SJSA1 (cell line): ENCODE measurements at regions not wholly inside any gene's neighbourhood (a gene's known extent, or its start where the extent isn't known, plus 50 kb on each side); places are given as distances from the start of the nearest gene placed in this dataset.
"Not testable (repeated sequence)": the region's sequence is repeated elsewhere in the genome, so short reads cannot be mapped to it uniquely, and the experiment has no call there.

Experiments
- DNase-seq, 2 experiments: peaks; one replicate each; pipeline ENCODE4 v3.0.0-alpha.2; 2015 to 2020; ENCODE audit warnings: low spot score in 2 of 2, low read depth in 1 of 2
- H3K27ac ChIP-seq: fragments of 250-450 bp; sonication (Bioruptor Pico); 2 replicates; pipeline ENCODE4 v1.5.1; 2020; ENCODE audit warnings: mild to moderate bottlenecking, moderate library complexity
- H3K27me3 ChIP-seq: fragments of 250-450 bp; sonication (Bioruptor Pico); replicated peaks from 2 replicates; pipeline ENCODE4 v1.5.1; 2020; ENCODE audit warnings: mild to moderate bottlenecking, moderate library complexity
- H3K36me3 ChIP-seq: fragments of 250-450 bp; sonication (Bioruptor Pico); 2 replicates; pipeline ENCODE4 v1.5.1; 2020; ENCODE audit warnings: mild to moderate bottlenecking
- H3K4me1 ChIP-seq: fragments of 250-450 bp; sonication (Bioruptor Pico); replicated peaks from 2 replicates; pipeline ENCODE4 v1.6.1; 2021; ENCODE audit warnings: mild to moderate bottlenecking
- H3K4me3 ChIP-seq: fragments of 250-450 bp; sonication (Bioruptor Pico); 2 replicates; pipeline ENCODE4 v1.5.1; 2020; ENCODE audit warnings: mild to moderate bottlenecking
- H3K9me3 ChIP-seq: fragments of 250-450 bp; sonication (Bioruptor Pico); replicated peaks from 2 replicates; pipeline ENCODE4 v1.5.1; 2020; ENCODE audit warnings: mild to moderate bottlenecking

DNA sequence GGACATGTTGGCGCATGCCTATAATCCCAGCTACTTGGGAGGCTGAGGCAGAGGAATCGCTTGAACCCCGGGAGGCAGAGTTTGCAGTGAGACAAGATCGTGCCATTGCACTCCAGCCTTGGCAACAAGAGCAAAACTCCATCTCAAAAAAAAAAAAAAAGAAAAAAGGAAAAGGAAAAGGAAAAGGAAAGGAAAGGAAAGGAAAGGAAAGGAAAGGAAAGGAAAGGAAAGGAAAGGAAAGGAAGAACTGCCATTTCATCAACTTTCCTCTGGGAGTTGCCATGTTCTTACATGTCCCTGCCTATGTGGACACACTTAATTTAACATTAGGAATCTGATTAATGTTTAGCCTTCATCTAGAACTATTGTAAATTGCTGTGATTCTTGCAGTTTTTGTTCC is 287.9 kb upstream of the LRP1B start:
- H3K36me3 ChIP-seq, H3K4me3 ChIP-seq, H3K27ac ChIP-seq, H3K4me1 ChIP-seq, H3K9me3 ChIP-seq, DNase-seq, H3K27me3 ChIP-seq: not testable (repeated sequence)

DNA sequence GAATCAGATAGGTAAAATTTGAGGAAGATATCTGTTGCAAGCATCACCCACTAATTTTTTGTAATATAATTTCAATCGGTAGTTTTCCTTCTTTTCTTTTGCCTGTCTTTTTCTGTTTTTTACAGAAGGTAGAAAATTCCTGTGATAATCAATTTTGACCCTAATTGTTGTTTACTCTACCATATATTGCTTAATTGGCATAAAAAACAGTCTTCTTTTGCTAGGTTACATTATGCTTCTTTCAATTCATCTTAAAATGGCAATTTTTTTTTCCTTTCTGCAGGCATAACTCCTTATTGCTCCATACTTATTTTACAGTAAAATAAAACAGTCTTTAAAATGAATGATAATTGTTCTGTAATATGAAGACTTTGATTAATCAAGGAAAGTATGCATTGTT is 286.2 kb upstream of the LRP1B start:
- Histone ChIP-seq H3K27me3 (peaks cover 4% of the 10 kb centered on the region; the same call in 1 of the 2 replicates), H3K9me3 (no peaks in the 10 kb centered on the region), H3K36me3 (no peaks in the 10 kb centered on the region), H3K4me1 (no peaks in the 10 kb centered on the region), H3K27ac (no peak overlapping the region), H3K4me3 (no peak overlapping the region)
- no peak for DNase-seq

DNA sequence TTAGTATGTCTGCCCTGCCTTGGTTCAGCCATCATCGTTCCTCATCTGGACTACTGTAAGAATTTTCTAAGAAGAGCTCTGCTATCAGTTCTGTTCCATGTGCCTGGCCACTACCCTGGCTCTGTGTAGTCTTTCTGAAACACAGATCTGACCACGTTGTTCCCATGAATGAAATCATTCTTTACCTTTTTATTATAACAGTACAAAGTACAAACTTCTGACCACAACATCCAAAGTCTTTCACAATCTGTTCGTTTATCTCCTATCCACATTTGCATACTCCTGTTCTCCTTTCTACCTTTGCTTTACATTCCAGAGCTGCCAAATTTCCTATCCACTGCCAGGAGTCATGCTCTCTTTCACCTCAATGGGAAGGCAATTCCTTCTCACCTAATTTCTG is 284.6 kb upstream of the LRP1B start:
- H3K9me3 ChIP-seq, result no peaks in the 10 kb centered on the region
- DNase-seq, result no peak

DNA sequence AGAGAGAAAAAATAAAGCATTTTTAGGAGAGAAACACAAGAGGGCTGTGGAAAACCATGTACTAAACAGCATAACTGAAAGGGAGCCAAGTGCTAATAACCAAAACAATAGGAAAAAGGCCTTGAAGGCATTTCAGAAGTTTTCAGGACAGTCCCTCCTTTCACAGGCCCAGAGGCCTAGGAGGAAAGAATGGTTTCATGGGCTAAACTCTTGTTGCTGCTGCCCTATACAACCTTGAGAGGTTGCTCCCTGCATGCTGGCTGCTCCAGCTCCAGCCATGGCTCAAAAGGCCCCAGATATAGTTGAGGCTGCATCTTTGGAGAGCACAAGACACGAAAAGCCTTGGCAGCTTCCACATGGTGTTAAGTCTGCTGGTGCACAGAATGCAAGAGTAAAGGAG is 267.4 kb upstream of the LRP1B start:
- H3K9me3 ChIP-seq, result no peaks in the 10 kb centered on the region; the same call in 1 of the 2 replicates
- no peaks in the 10 kb centered on the region for H3K4me1 ChIP-seq
- H3K27me3 ChIP-seq, result no peaks in the 10 kb centered on the region
- no peak for DNase-seq
- H3K4me3 ChIP-seq, result no peak overlapping the region
- H3K27ac ChIP-seq, result no peak overlapping the region
- H3K36me3 ChIP-seq, result no peaks in the 10 kb centered on the region

More for the DNA sequence above, 284.6 kb upstream of the LRP1B start:
- Histone ChIP-seq H3K27ac (no peak overlapping the region), H3K4me1 (no peaks in the 10 kb centered on the region), H3K27me3 (peaks cover 4% of the 10 kb centered on the region; the same call in 1 of the 2 replicates), H3K4me3 (no peak overlapping the region), H3K36me3 (no peaks in the 10 kb centered on the region)

DNA sequence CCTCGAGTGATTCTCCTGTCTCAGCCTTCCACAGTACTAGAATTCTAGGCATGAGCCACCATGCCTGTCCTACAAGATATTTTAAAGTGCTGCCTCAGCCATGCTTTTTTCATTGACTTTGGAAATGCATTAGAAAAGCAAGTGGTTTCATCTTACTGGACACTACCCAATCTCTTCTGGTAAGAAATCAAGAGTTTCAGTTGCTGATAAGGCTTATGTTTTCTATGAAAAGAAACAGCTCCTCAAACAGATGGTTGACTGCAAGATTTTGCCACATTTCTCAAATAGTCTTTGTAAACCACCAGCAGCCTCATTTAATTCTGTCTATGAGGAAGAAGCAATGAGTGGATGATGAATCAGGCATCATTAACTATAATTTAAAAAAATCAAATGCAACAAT is 264.5 kb upstream of the LRP1B start:
- H3K4me3 ChIP-seq, result no peak overlapping the region
- H3K27ac ChIP-seq, result no peak overlapping the region
- H3K9me3 ChIP-seq, result no peaks in the 10 kb centered on the region; the same call in 1 of the 2 replicates
- no peaks in the 10 kb centered on the region for H3K4me1 ChIP-seq
- no peaks in the 10 kb centered on the region for H3K36me3 ChIP-seq
- DNase-seq, result no peak
- no peaks in the 10 kb centered on the region for H3K27me3 ChIP-seq

DNA sequence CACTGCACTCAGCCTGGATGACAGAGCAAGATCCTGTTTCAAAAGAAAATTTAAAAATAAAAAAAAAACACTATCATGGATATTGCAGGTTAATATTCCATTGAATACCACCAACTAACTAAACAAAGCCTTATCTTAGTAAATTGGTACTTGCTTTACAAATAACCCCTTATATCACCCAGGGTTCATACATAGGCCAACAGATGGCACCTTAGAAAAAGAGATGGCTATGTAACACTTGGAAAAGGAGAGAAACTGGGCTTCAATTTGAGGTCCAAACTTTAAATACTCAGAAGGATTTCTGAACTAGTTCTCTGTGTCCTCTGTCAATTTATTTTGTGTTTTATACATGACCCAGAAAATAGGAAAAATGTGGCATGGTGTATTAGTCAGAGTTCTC is 249.6 kb upstream of the LRP1B start:
- Histone ChIP-seq H3K4me3 (no peak overlapping the region), H3K36me3 (no peaks in the 10 kb centered on the region), H3K27ac (no peak overlapping the region), H3K4me1 (no peaks in the 10 kb centered on the region), H3K27me3 (no peaks in the 10 kb centered on the region), H3K9me3 (no peaks in the 10 kb centered on the region)
- no peak for DNase-seq

DNA sequence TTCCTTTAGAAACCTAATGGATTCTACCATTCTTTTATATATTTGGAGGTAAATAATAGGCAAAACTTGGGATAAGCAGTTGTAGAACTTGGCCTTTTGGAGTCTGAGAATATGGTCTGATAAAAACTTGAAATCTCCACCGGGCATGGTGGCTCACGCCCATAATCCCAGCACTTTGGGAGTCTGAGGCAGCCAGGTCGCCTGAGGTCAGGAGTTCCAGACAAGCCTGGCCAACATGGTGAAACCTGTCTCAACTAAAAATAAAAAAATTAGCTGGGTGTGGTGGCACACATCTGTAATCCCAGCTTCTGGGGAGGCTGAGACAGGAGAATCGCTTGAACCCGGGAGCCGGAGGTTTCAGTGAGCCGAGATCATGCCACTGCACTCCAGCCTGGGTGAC is 231.3 kb upstream of the LRP1B start:
- not testable (repeated sequence) for H3K4me3 ChIP-seq, H3K36me3 ChIP-seq, DNase-seq, H3K27ac ChIP-seq, H3K4me1 ChIP-seq, H3K9me3 ChIP-seq, H3K27me3 ChIP-seq

DNA sequence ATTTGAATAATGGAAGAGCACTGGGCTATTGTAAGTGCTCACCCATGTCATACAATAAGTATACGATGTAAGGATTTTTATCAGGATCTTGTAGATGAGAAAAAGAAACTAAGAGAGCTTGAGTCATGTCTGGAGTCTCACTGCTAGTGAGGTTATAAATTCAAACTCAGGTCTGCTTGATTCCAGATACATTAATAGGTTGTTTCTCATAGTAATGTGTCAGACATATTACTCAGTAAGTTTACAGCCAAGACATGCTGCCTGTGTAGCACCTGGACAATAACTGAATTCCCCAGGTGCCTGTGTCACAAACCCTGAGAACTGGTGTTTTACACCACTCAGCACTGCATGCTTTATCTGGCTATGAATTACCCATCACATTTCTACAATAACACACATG is 216.9 kb upstream of the LRP1B start:
- no peak for DNase-seq
- no peaks in the 10 kb centered on the region for H3K36me3 ChIP-seq
- no peak overlapping the region for H3K27ac ChIP-seq
- no peak overlapping the region for H3K4me3 ChIP-seq
- no peaks in the 10 kb centered on the region for H3K4me1 ChIP-seq
- no peaks in the 10 kb centered on the region for H3K9me3 ChIP-seq
- H3K27me3 ChIP-seq, result no peaks in the 10 kb centered on the region

DNA sequence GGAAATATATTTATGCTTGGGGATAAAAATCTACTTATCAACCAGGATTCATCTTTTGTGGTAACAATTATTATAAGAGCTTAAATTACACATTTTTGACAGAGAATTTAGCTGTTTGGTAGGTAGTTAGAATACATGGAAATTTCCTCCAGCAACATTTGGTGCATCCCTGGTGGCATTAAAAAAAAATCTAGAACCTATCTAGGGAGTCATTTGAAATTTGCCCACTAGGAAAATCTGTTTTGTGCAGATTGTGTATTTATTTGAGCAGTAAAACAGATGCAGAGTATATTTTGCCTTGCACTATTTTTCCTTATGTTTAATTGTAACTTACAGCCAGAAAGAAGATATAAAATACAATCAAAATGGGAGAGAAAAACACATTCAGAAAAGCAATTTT is 208.4 kb upstream of the LRP1B start:
- Histone ChIP-seq H3K27me3 (no peaks in the 10 kb centered on the region), H3K4me1 (no peaks in the 10 kb centered on the region), H3K9me3 (no peaks in the 10 kb centered on the region), H3K27ac (no peak overlapping the region), H3K36me3 (no peaks in the 10 kb centered on the region), H3K4me3 (no peak overlapping the region)
- no peak for DNase-seq

DNA sequence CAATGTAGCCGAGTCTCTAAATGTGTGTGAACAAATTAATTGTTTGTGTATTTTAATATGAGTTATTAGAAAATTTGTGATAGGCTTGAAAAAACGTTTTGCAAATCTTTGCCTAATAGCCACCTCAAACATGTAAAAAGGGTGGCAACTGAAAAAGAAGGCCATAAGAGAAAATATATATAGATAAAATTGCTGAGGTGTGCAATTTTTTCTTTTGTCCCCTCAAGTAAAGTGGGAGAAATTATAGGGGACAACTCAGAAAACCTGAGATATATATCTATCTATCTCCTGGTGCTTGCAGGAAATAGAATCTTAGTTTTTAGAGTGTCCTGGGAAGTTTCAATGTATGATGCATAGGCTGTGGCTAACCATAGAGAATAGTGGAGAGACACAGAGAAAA is 201.4 kb upstream of the LRP1B start:
- no peaks in the 10 kb centered on the region for H3K9me3 ChIP-seq
- no peak for DNase-seq
- H3K27me3 ChIP-seq, result no peaks in the 10 kb centered on the region; the same call in 1 of the 2 replicates
- H3K4me1 ChIP-seq, result no peaks in the 10 kb centered on the region
- no peak overlapping the region for H3K27ac ChIP-seq
- no peak overlapping the region for H3K4me3 ChIP-seq
- H3K36me3 ChIP-seq, result no peaks in the 10 kb centered on the region

DNA sequence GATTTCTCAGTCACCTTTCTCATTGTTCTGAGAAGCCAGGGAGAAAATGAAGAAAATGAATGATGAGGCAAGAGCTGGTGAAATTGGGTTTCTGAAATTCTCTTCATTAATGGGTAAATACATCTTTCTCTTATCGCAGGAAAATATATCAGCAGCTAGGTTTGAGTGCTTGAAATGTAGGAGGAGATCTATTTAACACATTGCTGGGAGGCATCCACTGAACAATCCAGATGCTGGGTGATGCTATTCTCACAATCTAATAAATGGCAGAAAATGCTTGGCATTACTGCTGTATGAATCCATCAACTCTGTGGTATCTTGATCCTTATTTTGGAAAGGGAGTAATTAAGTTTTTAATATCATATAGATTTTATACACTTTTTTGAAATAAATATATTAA is 199.6 kb upstream of the LRP1B start:
- Histone ChIP-seq H3K4me1 (no peaks in the 10 kb centered on the region), H3K36me3 (no peaks in the 10 kb centered on the region), H3K4me3 (no peak overlapping the region), H3K27me3 (no peaks in the 10 kb centered on the region; the same call in 1 of the 2 replicates), H3K9me3 (no peaks in the 10 kb centered on the region), H3K27ac (no peak overlapping the region)
- no peak for DNase-seq

DNA sequence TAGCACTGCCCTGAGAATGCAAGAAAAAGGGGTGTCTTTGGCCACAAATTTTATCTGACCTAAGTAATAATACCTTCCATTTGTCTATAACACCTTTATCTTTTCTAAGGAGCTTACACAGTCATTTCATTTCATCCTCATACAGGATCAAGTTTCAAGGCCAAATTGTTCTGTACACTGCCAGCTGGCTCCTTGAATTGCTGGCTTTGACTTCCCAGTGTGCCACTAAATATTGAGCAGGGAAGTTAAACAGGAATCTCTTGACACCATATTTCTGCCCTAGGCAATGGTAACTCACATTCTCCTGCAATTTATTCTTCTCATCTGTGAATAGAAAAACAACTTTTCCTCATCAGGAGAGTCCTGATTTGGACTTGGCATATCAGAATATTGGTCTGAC is 195.1 kb upstream of the LRP1B start:
- H3K27me3 ChIP-seq, result no peaks in the 10 kb centered on the region
- H3K4me1 ChIP-seq, result no peaks in the 10 kb centered on the region
- no peaks in the 10 kb centered on the region for H3K36me3 ChIP-seq
- H3K4me3 ChIP-seq, result no peak overlapping the region
- H3K27ac ChIP-seq, result no peak overlapping the region
- no peak for DNase-seq
- H3K9me3 ChIP-seq, result no peaks in the 10 kb centered on the region

DNA sequence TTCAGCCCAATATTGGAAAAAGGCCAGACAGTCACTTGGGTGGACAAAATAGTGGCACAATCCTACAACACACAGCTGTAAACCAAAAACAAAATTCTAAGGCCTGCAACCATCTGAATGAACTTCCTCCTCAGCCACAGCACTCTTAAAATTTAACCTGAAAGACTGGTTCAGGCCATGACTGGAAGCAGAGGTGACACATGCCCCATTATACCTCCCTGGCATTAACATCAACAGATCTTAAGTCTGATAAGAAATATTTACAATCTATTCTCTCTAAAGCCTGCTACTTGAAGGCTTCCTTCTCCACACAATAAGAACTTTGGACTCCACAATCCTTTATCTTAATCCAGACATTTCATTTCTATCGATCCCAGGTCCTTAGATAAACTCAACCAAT is 192.4 kb upstream of the LRP1B start:
- H3K9me3 ChIP-seq, result no peaks in the 10 kb centered on the region
- H3K27ac ChIP-seq, result no peak overlapping the region
- no peak for DNase-seq
- H3K4me1 ChIP-seq, result no peaks in the 10 kb centered on the region
- H3K4me3 ChIP-seq, result no peak overlapping the region
- no peaks in the 10 kb centered on the region for H3K27me3 ChIP-seq
- H3K36me3 ChIP-seq, result no peaks in the 10 kb centered on the region

DNA sequence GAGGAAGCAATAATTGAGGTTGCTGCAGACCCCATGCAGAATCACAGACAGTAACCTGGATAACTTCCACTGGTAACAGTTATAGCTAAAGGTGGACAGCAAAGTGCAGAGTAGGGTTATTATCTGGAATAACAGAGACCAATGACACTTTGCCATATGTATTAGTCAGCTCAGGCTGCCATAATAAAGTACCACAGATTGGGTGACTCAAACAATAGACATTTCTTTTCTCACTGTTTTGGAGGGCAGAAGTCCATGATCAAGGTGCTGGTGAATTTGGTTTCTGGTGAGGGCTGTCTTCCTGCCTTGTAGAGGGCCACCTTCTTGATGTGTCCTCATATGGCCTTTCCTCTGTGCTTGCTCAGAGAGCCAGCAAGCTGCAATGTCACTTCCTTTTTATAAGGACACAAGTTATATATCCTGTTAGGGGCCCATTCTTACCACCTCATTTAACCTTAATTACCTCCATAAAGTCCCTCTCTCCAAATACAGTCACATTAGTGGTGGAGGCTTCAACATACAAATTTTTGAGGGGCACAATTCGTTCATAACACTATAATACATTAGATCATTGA is 191.0 kb upstream of the LRP1B start:
- no peaks in the 10 kb centered on the region for H3K27me3 ChIP-seq
- H3K9me3 ChIP-seq, result no peaks in the 10 kb centered on the region
- no peaks in the 10 kb centered on the region for H3K36me3 ChIP-seq
- H3K4me3 ChIP-seq, result no peak overlapping the region
- no peaks in the 10 kb centered on the region for H3K4me1 ChIP-seq
- DNase-seq, result no peak
- no peak overlapping the region for H3K27ac ChIP-seq

DNA sequence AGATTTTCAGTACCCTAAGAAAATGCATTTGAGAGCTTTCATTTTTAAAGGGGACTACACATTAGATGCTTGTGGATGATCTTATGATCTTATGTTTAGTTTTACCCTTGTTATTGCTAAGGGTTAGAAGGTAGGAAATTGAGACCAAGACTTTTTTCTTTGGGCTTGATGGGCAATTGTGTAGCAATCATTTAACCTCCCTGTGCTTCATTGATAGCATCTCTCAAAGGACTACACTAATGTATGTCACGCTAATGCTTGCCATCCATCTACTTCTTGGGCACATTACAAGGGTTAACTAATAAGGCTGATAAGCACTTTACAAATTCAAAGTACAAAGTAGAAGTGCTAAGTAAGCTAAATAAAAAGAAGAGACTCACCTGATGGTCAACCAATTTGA is 189.3 kb upstream of the LRP1B start:
- DNase-seq, result no peak
- H3K4me1 ChIP-seq, result no peaks in the 10 kb centered on the region
- no peaks in the 10 kb centered on the region for H3K9me3 ChIP-seq
- H3K27me3 ChIP-seq, result no peaks in the 10 kb centered on the region
- H3K4me3 ChIP-seq, result no peak overlapping the region
- H3K27ac ChIP-seq, result no peak overlapping the region
- no peaks in the 10 kb centered on the region for H3K36me3 ChIP-seq
